NCI-H2227 treated with DMSO at 0.1 percent for 48 hours (cell line): ENCODE measurements at regions not wholly inside any gene's neighbourhood (a gene's known extent, or its start where the extent isn't known, plus 50 kb on each side); places are given as distances from the start of the nearest gene placed in this dataset.

Source experiments
- DNase-seq: peaks from one replicate; lab custom pipeline; 2025; lab: John Stamatoyannopoulos, UW

DNA sequence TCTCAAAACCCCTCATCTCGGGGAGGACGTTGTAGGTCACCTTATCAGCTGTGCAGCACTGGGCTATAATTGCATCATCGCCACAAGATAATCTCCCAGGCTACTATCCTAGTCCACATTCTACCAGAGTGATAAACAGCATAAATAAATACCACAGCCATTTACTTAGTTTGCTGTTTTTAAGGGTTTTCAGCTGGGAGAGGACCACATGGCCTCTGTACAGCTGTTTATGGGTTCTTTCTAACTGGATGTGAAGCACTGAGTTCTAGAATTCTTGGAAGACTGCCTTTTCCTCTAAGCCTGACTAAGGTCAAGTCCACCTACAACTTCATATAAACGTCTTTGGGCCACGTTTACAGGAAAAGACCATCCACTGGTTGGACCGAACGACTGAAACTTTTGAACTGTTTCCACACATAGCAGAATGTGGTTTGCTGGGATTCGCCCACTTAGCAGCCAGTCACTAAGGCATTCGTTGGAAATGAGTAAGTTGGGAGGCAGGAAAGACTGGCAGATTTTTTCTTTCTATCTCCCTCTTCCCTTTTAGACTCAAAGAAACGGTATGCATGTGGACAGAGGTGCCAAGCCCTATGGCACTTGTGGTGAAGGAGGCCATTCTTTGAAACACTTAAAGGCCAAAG is 752.5 kb upstream of the SGCG start:
- DNase-seq = no peak

DNA sequence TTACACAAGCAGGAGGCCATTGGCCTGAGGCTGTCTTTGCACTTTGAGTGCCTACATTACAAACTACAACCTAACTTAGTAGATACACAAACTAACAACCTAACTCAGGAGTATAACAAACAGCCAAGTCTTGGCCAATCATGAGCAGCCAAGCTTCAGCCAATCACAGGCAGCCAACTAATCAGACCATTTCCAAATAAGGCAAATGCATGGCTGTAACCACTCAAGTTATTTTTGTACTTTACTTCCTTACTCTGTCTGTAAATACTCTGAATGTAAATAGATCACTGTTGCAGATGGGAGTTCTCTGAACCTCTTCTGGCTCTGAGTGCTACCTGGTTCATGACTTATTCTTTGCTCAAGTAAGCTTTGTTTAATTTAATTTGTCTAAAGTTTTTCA is 748.1 kb upstream of the SGCG start:
- no peak for DNase-seq

DNA sequence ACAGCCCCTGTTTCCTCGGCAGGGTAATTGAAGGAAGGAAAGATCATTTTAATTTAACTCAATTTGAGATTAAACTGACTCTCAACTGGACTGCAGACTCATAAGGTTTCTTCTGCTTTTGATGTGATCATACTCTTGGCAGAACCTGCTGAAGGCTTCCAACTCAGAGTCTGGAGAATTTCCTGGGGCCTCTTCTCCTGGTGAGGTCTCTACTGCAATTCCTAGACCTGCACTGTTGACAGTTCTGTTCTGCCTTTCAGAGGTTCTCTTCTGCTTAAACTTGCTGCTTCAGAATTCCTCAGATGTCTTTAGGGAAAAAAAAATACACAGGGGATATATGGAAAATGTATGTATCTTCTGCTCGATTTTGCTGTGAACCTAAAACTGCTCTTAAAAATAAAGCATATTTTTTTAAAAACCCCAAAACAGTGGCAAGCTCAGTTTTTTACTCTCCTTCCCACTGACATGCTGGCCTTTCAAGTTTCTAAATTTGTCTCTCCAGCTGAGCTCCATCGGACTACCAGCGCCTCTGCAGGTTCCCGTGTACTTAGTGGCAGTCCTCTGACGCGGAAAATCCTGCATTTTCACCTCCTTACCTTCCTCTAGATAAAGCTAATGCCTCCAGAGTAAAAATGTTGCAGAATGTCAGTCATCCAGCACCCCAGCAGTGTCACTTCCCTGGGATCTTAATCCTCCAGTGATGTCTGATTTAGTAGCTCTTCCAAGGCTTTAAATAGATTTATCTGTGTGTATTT is 733.5 kb upstream of the SGCG start:
- DNase-seq = no peak

DNA sequence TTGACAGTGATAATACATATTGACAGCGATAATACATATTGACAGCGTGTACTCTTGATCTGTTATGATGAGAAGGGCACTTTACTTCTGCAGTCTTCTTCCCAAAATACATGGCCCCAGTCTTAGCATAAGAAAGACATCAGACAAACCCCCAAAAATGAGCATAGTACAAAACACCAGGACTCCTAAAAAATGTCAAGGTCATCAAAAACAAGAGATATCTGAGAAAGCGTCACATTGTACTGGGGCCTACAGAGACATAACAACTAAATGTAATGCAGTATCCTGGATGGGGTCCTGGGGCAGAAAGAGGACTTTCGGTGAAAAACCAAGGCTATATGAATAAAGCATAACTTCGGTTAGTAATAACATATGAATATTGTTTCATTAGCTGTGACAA is 731.5 kb upstream of the SGCG start:
- DNase-seq = no peak

DNA sequence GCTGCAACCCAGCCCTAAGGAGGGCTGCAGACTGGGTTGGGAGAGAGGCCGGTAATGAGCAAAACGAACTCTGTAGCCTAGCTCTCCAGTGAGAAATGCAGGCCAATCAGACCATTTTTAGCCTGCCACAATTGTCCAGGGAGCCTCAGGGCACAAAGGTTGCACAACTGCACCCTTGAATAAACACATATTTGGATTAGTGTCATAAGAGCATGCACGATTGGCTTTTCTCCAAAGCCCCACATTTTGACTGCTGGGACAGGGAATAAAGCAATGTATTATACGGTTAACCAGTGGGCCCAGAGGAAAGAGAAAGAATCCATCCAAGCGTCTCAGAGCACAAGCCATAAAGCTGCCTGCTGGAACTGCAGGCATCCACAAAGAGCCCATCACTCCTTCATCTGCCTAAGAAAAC is 729.4 kb upstream of the SGCG start:
- no peak for DNase-seq

DNA sequence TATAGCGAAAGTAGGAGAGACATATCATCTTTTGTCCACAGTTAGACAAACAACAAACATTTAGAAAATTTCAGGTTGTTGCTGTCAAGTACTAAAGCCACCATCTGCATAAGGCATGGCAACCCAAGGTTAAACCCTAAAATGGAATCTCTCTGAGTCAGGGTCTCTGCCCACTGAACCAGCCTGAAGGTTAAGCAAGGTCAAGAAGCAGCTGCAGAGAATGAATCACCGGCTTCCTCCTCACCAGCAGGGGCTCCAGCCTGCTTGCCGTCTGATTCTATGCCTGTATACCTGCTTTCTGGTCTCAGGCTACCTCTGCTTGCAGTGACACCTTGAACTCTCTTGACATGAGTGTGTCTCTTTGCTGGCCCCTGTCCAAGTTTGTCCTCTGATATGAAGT is 726.2 kb upstream of the SGCG start:
- no peak for DNase-seq

DNA sequence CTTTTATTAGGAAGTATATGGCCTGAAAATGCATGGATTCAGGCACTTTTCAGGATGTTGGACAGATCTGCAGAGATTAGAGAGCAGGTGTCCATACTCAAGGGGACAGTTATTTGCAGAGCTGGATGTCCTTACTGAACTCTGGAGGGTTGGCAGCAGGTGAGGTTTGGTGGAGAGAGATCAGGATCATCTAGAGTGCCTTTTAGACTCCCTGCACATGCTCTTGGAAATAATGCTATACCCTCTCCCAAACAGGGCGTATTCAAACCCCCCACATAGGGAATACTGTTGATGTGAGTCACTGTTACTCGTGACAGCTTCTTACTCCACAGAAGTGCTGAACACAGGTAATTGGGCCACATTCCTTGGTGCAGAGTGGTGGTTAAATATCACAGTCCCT is 725.7 kb upstream of the SGCG start:
- no peak for DNase-seq

DNA sequence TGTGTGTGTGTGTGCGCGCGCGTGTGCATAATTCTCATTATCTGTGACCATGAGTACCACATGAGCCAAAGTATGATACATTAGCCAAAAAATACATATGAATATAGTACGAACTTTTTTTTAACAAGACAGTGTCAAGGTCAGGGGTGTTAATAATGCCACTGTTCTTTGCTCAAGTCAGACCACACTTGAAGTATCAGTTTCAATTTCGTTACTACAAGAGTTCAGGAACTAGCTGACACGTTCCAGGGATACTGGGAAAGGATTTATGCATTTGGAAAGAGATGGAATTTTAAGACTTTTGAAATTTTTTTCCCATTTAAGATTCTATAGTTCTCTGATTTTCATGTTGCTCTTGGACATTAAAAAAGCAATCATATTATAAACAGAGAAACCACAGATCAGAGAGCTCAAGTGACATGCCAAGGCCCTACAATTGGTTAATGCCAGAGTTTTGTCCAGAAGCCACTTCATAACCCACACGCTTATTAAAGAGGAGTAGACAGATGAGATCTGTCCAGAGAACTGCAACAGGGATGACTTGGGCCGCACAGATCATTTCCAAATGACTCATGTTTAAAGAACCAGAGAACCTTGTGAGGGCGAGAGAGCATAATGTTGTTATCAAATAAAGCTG is 718.8 kb upstream of the SGCG start:
- DNase-seq = no peak

DNA sequence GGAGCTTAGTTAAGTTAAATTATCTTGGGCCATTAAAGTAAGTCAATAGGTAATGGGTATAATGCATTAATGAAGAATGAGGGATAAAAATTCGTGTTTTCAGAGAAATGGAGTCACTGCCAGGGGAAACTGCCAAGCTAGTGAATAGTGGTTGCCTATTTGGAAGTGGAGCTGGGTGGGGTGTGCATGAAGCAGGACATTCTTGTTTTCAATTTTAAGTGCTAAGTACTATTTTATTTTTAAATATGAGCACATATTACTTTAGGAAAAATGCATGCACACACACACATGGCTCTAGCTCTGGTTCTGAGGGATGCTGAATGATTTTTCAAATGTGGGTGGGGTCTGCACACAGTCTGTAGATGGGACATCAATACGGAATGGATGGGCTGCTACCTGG is 717.7 kb upstream of the SGCG start:
- no peak for DNase-seq

DNA sequence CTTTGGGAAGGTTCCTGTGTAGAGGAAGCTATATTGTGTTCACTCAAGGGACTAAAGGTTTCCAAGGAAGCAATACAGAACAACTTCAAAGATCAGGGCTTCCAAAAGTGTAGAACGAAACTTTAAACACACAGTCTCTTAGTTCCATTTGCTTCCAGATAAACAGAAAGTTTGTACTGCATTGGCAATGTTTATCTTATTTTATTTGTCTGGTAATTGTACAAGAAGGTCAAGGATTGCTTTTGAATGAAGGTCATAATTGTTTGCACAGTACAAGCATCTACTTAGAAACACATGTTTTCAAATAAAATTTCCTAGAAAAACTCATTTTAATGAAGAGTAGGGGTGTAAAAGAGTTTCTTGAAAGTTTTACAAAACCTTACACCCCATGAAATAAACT is 712.7 kb upstream of the SGCG start:
- DNase-seq = no peak

DNA sequence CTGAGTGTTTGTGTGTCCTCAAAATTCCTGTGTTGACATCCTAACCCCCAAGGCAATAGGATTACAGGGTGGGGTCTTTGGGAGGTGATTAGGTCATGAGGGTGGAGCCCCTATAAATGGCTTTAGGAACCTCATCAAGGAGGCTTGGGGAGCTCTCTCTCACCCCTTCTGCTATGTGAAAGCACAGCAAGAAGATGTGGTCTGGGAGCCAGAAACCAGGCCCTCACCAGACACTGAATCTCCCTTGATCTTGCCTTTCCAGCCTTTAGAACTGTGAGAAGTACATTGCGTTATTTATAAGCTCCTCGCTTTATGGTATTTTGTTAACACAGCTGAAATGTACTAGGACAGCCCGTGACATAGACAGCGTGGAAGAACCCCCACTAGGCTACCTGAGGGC is 712.0 kb upstream of the SGCG start:
- DNase-seq = no peak

DNA sequence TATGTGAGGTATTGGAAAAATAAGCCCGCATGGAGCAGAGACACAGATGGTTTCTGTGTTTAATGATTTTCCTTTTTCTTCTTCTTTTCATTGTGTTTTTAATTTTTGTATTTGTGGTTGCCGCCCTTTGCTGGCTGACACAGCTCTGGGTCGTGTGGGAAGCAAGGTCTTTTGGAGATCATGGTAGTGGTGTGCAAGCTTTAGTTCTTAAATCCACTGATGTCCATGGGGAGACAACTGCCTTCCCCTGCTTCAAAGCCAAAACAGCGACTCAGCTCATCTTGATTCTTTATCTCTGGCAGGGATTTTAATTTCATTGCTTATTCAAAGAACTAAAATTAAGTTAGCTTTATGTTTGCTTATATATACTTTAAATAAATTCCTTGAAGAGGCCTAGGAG is 711.3 kb upstream of the SGCG start:
- DNase-seq = no peak

DNA sequence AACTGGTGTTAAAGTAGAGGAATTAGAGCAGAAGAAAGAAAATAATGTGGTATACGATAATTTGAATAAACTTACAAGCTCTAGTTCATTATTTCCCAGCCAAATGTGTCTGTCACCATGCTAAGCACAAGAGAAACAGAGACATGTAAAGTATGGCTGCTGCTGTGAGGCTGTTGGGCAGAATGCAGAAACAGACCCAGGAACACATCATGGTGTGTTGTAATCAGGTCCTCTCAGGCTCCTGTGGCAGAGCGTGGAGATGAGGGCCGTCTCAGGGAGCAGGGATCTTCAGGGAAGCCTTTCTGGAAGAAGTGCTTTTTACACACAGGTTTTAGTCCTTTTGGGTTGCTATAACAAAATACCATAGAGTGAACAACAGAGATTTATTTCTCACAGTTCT is 710.7 kb upstream of the SGCG start:
- no peak for DNase-seq

DNA sequence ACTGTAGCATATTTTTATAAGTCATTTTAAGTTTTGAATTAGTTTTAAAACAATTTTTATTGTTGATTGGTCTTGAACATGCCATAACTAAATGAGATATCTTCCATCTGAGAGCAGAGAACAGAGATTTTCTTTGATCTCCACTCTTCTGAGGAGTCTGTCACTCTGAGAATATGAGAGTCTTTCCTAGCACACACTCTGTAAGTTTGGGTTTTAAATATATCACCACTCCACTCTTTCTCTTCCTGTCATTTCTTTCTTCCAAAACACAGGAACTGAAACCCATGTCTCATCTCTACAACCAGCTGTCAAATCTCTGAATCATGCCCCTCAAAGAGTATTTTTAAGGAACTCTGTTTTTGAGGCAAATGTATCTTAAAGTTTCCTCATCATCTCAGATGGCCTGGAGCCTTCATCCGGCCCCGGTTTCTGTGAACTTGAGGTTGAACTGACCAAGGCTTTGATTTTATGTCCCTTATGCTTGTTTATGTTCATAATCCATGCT is 698.2 kb upstream of the SGCG start:
- DNase-seq = no peak

DNA sequence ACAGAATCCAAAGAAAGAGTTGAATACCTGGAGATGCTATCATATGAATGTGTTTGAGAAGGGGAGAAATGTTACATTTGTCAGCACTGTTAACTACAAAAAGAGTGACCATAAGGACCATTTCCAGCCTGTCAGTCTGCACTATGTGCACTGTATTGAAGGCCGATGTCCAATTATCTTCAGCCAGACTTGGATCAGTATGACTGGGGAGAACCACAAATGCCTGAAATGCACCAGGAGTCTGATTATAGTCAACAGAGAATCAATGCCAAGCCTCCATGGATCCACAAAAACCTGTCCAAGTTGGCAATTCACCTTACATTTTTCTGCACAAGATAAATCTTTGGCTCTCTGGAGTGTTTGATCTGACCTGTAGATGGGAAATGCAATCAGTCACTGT is 697.5 kb upstream of the SGCG start:
- DNase-seq = no peak

DNA sequence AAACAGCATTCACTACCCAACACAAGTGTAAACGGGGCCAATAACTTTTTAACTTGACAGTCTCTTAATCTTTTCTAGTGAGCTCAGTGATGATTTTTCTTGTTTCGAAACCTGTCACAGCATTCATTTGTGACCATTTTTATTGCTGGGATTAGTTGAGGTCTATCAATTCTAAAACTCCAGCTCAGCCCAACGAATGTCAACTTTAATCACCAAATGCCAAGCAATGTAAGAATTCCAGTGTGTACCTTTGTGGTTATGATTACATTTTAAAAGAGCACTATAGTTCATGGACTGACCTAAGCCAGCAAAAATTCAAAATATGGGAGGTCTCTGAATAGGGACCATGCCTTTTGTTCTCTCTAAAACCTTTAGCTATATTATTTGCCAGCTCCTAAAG is 694.3 kb upstream of the SGCG start:
- no peak for DNase-seq

DNA sequence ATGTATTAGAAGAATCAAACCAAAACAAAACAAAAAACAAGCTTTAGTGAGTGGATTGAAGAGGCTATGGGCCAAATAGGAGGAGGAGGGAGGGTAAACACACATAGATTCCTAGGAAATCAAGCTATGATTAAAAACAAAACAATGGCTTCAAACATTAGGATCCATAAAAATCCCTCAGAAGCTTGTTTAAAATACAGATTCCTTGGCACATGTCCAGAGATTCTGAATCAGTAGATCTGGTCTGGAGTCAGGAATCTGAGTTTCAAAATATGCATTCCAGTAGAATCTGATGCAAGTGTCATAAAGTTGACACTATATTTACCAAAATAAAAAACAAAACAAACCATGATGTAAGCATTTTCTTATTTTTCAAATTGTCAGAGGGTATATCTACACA is 692.8 kb upstream of the SGCG start:
- DNase-seq = no peak

DNA sequence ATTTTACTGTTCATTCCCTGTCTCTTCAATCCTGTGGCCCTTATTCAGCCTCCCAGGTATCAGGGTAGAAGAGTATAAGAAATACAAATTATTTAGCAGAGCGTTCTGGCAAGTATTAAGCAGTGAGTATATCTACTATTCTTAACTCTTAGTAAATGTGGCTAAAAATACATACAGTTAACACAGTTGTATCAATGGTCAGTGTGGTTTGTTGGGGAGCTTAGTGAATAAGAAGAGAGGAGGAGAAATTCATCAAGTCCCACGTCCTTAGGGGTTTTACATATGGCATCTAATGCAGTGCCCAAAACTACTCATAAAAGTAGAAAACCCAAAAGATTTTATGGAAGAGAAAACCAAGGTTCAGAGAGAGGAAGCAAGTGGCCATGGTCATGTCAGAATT is 691.0 kb upstream of the SGCG start:
- no peak for DNase-seq

DNA sequence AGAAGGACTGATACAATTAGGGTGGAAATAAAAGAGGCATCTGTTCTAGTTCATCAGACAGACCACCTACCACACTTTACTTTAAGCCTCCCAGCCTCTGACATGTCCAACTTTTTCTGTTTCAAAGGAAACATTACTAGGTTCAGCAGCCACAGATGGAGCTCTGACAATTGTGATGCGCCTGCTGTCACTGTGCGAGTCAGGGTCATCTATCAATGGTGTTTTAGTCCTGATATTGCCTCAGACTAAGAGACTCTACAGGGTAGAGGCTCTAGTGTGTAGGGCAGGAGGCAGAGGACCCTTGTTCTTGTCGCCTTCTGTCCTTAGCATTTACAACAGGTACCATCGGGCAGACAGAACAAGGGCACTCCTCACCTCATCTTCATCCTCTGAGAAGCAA is 685.0 kb upstream of the SGCG start:
- no peak for DNase-seq

DNA sequence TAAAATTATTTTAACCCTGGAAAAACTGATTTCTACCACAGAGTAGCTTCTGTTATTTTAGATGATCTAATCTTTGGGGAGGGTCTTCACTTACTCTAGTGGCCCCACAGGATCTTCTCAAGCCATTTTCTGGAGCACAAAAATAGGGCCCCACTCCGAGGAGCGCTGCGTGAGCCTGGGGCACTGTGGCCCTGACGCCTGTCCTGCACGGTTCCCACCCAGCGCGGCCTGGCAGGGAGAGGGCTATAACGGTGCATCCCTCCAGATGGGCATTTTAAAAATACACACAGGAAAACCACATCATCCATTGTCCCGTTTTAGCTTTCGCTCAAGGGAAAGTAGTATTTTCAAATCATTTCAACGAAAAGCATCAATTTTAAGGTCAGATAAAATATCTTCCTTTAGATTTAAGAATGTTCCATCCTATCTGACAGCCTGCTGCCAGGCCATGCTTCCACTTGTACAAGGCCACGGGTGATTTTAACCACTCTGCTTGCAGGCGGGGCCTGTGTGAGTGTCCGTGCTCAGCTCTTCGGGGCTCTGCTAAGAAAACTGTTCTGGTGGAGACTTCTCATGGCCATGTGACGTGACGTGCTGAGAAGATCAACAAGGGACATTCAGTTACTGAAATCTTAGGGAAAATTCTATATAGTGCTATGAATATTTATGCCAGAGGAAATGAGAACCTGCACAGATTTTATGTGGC is 683.8 kb upstream of the SGCG start:
- DNase-seq = no peak

DNA sequence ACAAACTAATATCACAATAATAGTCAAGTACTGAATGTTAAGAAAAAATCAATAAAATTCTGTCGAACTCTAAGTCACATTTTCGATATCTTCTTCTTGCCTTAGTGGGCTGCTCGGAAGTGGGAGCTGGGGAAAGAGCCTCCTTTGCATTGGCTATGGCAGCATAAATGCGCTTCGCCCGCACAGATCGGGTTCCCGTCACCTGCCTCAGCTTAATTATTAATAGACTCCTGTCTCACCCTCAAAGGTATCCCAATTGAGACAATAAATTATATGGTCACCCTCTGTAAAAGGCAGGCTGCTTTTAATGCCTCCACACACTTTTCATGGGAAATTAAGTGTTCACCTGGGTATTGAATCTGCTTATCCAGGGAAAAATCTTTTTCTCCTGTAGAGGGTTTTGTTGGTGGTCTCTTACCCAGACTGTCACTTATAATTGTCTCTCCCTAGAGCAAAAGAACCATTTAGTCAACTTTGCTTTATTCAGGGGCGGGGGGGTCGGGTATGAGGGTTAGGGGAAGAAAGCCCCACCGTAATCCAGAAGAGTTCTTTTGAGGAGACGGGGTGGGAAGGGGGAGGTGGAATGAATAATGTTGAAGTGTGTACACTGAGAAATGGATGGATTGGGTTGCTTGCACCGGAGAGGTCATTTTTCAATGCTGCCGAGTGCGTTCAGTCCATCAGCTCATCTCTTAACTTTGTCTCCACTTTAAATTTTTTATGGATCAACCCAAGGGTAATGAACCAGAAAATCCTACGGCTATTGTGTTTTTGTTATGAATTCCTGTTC is 682.6 kb upstream of the SGCG start:
- DNase-seq = no peak

DNA sequence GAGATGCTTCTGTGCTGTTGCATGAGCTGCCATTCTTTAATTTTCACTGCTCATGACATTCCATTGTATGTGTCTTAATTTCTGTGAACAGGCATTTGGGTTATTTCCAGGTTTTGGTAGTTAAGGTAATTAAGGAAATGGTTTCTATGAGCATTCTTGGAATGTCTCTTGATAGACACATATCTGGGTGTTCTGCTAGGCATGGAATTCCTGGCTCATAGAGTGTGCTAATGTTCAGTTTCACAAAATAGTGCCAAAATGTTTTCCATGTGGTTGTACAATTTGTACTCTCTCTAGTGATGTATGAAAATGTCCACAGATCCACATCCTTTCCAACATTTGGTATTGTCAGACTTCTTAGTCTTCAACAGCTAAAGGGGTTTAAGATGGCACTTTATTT is 680.9 kb upstream of the SGCG start:
- DNase-seq = no peak
